Small intestine (tissue), 7 donors: ENCODE measurements at regions not wholly inside any gene's neighbourhood (a gene's known extent, or its start where the extent isn't known, plus 50 kb on each side); places are given as distances from the start of the nearest gene placed in this dataset.
A peak's percentile ranks its signal among the peaks of the same experiment; 100 is the strongest.

Experiments
- DNase-seq, 2 donors: peaks; one replicate each; pipeline versions ENCODE4 v3.0.0 to v3.0.0-alpha.2; 2013
- FAIRE-seq: peaks from 2 replicates; lab custom pipeline; 2012; peaks lifted over from hg19 to GRCh38; lab: Jason Lieb, UNC
- H3K27ac ChIP-seq, 3 donors: one replicate each; pipeline ENCODE4 v1.5.1; 2013; ENCODE audit warnings: low read length in 2 of 3, mild to moderate bottlenecking in 2 of 3, control low read depth in 1 of 3, inconsistent platforms in 1 of 3, low read depth in 1 of 3, moderate library complexity in 1 of 3
- H3K27me3 ChIP-seq, 3 donors: one replicate each; pipeline ENCODE4 v1.6.1; 2013; ENCODE audit warnings: low read length in 3 of 3, inconsistent platforms in 1 of 3; ENCODE audit not compliant: control insufficient read depth in 3 of 3, insufficient read depth in 3 of 3
- H3K36me3 ChIP-seq, 3 donors: one replicate each; pipeline ENCODE4 v1.6.1; 2013; ENCODE audit warnings: low read length in 3 of 3, inconsistent platforms in 1 of 3, low read depth in 1 of 3, mild to moderate bottlenecking in 1 of 3, moderate library complexity in 1 of 3; ENCODE audit not compliant: control insufficient read depth in 3 of 3, insufficient read depth in 2 of 3
- H3K4me1 ChIP-seq, 3 donors: one replicate each; pipeline ENCODE4 v1.6.1; 2013; ENCODE audit warnings: low read length in 2 of 3, inconsistent platforms in 1 of 3, low read depth in 1 of 3, mild to moderate bottlenecking in 1 of 3, moderate library complexity in 1 of 3; ENCODE audit not compliant: control insufficient read depth in 3 of 3, insufficient read depth in 2 of 3
- H3K4me3 ChIP-seq, 3 donors: one replicate each; pipeline ENCODE4 v1.5.1; 2013; ENCODE audit warnings: low read length in 3 of 3, control low read depth in 1 of 3, inconsistent platforms in 1 of 3, low read depth in 1 of 3, mild to moderate bottlenecking in 1 of 3, moderate library complexity in 1 of 3
- H3K9me3 ChIP-seq, 2 donors: one replicate each; pipeline ENCODE4 v1.6.1; 2013; ENCODE audit warnings: low read depth in 1 of 2, low read length in 1 of 2; ENCODE audit not compliant: control insufficient read depth in 2 of 2, insufficient read depth in 1 of 2
- WGBS, 3 donors: extraction: QIAGEN DNeasy Blood & Tissue Kit; methylation state at CpG; one replicate each; pipeline ENCODE4 v1.1.7; 2013; 5-methylcytosine and 5-hydroxymethylcytosine counted together
- donor health status: healthy with polysubstance abuse.
- donor health status: control.
- donor health status: control.
- donor health status: Bipolar disorder and iron deficiency.
- donor health status: healthy.

DNA sequence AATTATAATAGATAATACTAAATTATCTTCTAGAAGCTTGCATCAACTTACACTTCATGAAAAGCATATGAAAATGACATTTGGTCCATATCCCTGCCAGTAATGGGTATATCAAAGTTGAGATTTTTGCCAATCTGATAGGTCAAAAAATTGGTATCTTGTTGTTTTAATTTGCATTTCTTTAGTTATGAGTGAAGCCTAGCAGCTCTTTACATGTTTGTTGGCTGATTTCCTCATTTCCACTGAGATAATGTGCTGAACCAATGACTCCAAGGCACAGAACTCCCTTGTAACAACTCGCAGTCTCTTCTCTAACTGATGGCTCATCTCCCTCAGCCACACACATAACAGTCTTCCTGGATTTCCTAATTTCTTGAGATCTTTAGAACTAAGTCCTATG lies 175.3 kb upstream of the SESN3 start:
- 86 to 98% (median 92%) methylated on average over 1 of the region's 1 CpG for WGBS, 3 donors
- H3K36me3 ChIP-seq: no peaks in the 10 kb centered on the region
- no peak overlapping the region for H3K27ac ChIP-seq
- H3K9me3 ChIP-seq: peaks cover 0 to 3% of the 10 kb centered on the region in 2 donors
- DNase-seq: no peak
- H3K4me1 ChIP-seq: no peaks in the 10 kb centered on the region
- FAIRE-seq: no peak
- H3K4me3 ChIP-seq: no peak overlapping the region
- no peaks in the 10 kb centered on the region for H3K27me3 ChIP-seq

- no peak for FAIRE-seq
- WGBS, 3 donors: 58 to 75% (median 64%) methylated on average over 4 of the region's 4 CpGs
- no peaks in the 10 kb centered on the region for H3K36me3 ChIP-seq
- no peak for DNase-seq
- no peak overlapping the region for H3K4me3 ChIP-seq
- no peak overlapping the region for H3K27ac ChIP-seq
- H3K9me3 ChIP-seq: peaks cover 0 to 3% of the 10 kb centered on the region in 2 donors
- no peaks in the 10 kb centered on the region for H3K27me3 ChIP-seq
- no peaks in the 10 kb centered on the region for H3K4me1 ChIP-seq
These were observed 173.4 kb upstream of the SESN3 start for GRCh38 chr11:95404370-95404769.

- Histone ChIP-seq H3K4me1 (no peaks in the 10 kb centered on the region), H3K4me3 (no peak overlapping the region), H3K27me3 (no peaks in the 10 kb centered on the region), H3K27ac (no peak overlapping the region), H3K36me3 (no peaks in the 10 kb centered on the region), H3K9me3 (no peaks in the 10 kb centered on the region)
- FAIRE-seq (no peak), DNase-seq (no peak)
- WGBS, 3 donors: 91 to 94% (median 94%) methylated on average over 3 of the region's 3 CpGs
These were observed 167.6 kb upstream of the SESN3 start for GRCh38 chr11:95398437-95399112.

DNA sequence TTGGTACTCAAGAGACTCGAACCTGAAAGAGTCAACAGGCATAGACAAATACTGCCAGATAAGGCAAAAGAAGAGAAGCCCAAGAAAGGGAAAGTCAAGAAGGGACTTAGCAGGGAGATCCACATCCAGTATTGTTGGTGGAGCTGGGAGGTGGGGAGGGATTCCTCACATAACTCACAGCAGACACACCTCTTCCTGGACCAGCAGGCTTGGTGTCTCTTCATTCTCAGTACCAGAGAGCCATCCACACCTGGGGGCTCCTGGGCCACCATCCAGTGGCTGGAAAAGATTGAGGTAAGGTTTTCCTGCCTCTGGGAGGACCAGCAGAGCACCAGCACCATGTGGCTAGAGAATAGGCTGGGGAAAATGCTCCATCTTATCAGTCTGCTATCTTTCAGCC lies 161.6 kb upstream of the SESN3 start:
- peaks cover 0 to 7% (median 0%) of the 10 kb centered on the region in 3 donors for H3K4me1 ChIP-seq
- DNase-seq (no peak), FAIRE-seq (no peak)
- H3K27ac ChIP-seq: no peak overlapping the region
- WGBS, 3 donors: 75 to 91% (median 87%) methylated on average over 1 of the region's 1 CpG
- no peaks in the 10 kb centered on the region for H3K27me3 ChIP-seq
- no peaks in the 10 kb centered on the region for H3K36me3 ChIP-seq
- no peaks in the 10 kb centered on the region for H3K9me3 ChIP-seq
- no peak overlapping the region for H3K4me3 ChIP-seq

- H3K36me3 ChIP-seq: no peaks in the 10 kb centered on the region
- no peak overlapping the region for H3K4me3 ChIP-seq
- DNase-seq: peak in 1 of 2 donors; percentile 10
- peaks cover 0 to 22% (median 0%) of the 10 kb centered on the region in 3 donors for H3K4me1 ChIP-seq
- no peak overlapping the region for H3K27ac ChIP-seq
- no peaks in the 10 kb centered on the region for H3K9me3 ChIP-seq
- WGBS, 3 donors: 73 to 84% (median 78%) methylated on average over 1 of the region's 1 CpG
- no peaks in the 10 kb centered on the region for H3K27me3 ChIP-seq
- FAIRE-seq: no peak
These were observed 158.4 kb upstream of the SESN3 start for GRCh38 chr11:95389427-95389826.

DNA sequence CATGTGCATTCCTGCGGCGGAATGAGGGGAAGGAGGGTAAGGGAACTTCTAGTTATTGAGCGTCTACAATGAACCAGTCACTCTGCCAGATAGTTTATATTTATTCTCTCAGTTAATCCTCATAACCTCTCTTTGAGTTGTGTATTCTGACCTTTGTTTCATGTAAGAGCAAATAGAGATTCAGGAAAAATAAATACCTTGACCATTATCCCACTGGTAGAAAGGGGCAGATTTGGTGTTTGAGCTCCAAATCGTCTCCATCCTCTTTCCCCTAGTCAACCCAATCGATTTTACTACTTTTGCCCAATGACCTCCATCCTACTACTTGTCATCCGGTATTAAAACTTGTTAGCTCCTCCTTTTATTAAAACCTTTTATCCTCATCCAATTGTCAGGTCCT lies 157.1 kb upstream of the SESN3 start:
- Histone ChIP-seq H3K36me3 (no peaks in the 10 kb centered on the region), H3K4me3 (no peak overlapping the region), H3K9me3 (no peaks in the 10 kb centered on the region), H3K4me1 (peaks cover 0 to 22% (median 0%) of the 10 kb centered on the region in 3 donors), H3K27me3 (no peaks in the 10 kb centered on the region), H3K27ac (peak overlapping the region in 1 of 3 donors; percentile 75)
- 45 to 79% (median 63%) methylated on average over 6 of the region's 6 CpGs for WGBS, 3 donors
- FAIRE-seq (no peak), DNase-seq (no peak)

- no peaks in the 10 kb centered on the region for H3K36me3 ChIP-seq
- FAIRE-seq: no peak
- H3K27me3 ChIP-seq: no peaks in the 10 kb centered on the region
- peaks cover 0 to 22% (median 0%) of the 10 kb centered on the region in 3 donors for H3K4me1 ChIP-seq
- H3K4me3 ChIP-seq: no peak overlapping the region
- no peaks in the 10 kb centered on the region for H3K9me3 ChIP-seq
- peak in 1 of 2 donors; percentile 63 for DNase-seq
- 41 to 79% (median 50%) methylated on average over 1 of the region's 1 CpG for WGBS, 3 donors
- peak overlapping the region in 1 of 3 donors; percentile 75 for H3K27ac ChIP-seq
These were observed 156.3 kb upstream of the SESN3 start for GRCh38 chr11:95387325-95387724.

DNA sequence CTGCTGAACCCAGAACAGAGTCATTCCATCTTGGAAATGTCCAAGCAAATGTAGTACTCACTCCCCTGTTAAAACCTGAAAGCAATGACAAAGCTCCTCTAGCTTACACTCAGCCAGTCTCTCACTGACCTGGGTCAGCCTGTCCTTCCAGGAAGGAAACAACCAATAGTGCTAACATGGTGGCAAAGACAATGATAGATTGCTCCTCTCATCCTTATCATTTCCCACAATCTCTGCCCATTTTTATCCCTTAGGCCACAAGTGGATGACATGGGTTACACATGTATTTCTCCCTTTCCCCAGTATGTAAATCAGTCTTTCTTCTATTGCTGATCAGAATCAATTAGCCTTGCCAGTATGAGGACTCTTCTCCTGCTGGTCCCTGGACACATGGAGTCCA lies 154.6 kb upstream of the SESN3 start:
- FAIRE-seq (no peak), DNase-seq (no peak)
- Histone ChIP-seq H3K4me3 (no peak overlapping the region), H3K9me3 (no peaks in the 10 kb centered on the region), H3K4me1 (peaks cover 0 to 22% (median 0%) of the 10 kb centered on the region in 3 donors), H3K27me3 (no peaks in the 10 kb centered on the region), H3K27ac (no peak overlapping the region), H3K36me3 (no peaks in the 10 kb centered on the region)

- Histone ChIP-seq H3K27me3 (peaks cover 0 to 4% (median 0%) of the 10 kb centered on the region in 3 donors), H3K4me1 (no peaks in the 10 kb centered on the region), H3K9me3 (no peaks in the 10 kb centered on the region), H3K36me3 (no peaks in the 10 kb centered on the region), H3K27ac (no peak overlapping the region), H3K4me3 (no peak overlapping the region)
- FAIRE-seq (no peak), DNase-seq (no peak)
These were observed 148.5 kb upstream of the SESN3 start for GRCh38 chr11:95379479-95379878.
